ENCODE measurements at regions not wholly inside any gene's neighbourhood (a gene's known extent, or its start where the extent isn't known, plus 50 kb on each side); places are given as distances from the start of the nearest gene placed in this dataset.
"Not testable (repeated sequence)": the region's sequence is repeated elsewhere in the genome, so short reads cannot be mapped to it uniquely, and the experiment has no call there.

- DNase-seq, result no peak
- H3K79me2 ChIP-seq (ENCODE audit: insufficient read depth), result no peaks in the 10 kb centered on the region
- 14 to 15% methylated on average over 4 of the region's 4 CpGs for WGBS, 2 experiments (ENCODE audit: low coverage in 1 of 2, low lambda C conversion rate in 2 of 2, missing lambda C conversion rate in 2 of 2)
- no peak overlapping the region for H3K4me3 ChIP-seq
- H3K27ac ChIP-seq, result no peak overlapping the region
- H3K9me3 ChIP-seq (ENCODE audit: low read depth), result no peaks in the 10 kb centered on the region
- H3K36me3 ChIP-seq (ENCODE audit: low read depth), result no peaks in the 10 kb centered on the region
- in situ Hi-C loops (cut with MboI), result no loop called here
- no peaks in the 10 kb centered on the region for H4K20me1 ChIP-seq (ENCODE audit: insufficient read depth)
- H3F3A ChIP-seq (ENCODE audit: insufficient read depth), result no peaks in the 10 kb centered on the region
- no peaks in the 10 kb centered on the region for H3K4me1 ChIP-seq (ENCODE audit: insufficient read depth)
- no peak overlapping the region for H2AFZ ChIP-seq
- TF ChIP-seq EZH2 (IDR thresholded peaks at IDR 0.05; ENCODE audit: insufficient read depth, poor library complexity, severe bottlenecking) (no peak), EZH2phosphoT487 (IDR thresholded peaks at IDR 0.05; ENCODE audit: insufficient read depth, low read depth) (no peak)
- no peaks in the 10 kb centered on the region; the same call in 1 of the 2 replicates for H3K9me2 ChIP-seq (ENCODE audit: insufficient read depth)
- H3K27me3 ChIP-seq (replicated peaks; ENCODE audit: insufficient read depth), result no peaks in the 10 kb centered on the region
- H3K4me2 ChIP-seq (ENCODE audit: unreplicated experiment), result no peak overlapping the region
- H3K9ac ChIP-seq, result no peak overlapping the region
Measured at GRCh38 chr21:15309022-15309590, 244.3 kb upstream of the NRIP1 start.

DNA sequence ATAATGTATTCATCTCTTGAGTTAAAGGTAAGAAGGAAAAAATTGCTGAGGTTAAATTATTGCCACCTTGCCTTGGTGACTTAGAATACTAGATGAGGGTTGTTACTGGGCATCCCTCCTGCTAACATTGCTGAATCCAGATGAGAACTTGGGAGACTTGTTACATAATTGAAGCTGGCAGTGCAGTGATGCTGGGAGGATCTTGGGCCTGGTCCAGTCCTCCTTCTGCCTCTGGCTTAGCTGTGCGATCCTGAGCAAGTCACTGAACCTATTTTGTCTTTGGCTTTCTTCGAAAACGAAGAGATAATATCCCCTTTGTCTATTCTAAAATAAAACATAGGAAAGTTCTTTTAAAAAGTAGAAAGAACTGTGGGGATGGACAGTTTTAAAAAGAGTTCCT, 244.9 kb upstream of the NRIP1 start:
- no peak overlapping the region for H2AFZ ChIP-seq
- no peak overlapping the region for H3K4me3 ChIP-seq
- peak; percentile 15 for DNase-seq
- H3K4me2 ChIP-seq (ENCODE audit: unreplicated experiment), result no peak overlapping the region
- no peaks in the 10 kb centered on the region for H3K9me3 ChIP-seq (ENCODE audit: low read depth)
- H3F3A ChIP-seq (ENCODE audit: insufficient read depth), result no peaks in the 10 kb centered on the region
- H3K9ac ChIP-seq, result no peak overlapping the region
- in situ Hi-C loops (cut with MboI), result no loop called here
- 13 to 15% methylated on average over 3 of the region's 3 CpGs for WGBS, 2 experiments (ENCODE audit: low coverage in 1 of 2, low lambda C conversion rate in 2 of 2, missing lambda C conversion rate in 2 of 2)
- H3K36me3 ChIP-seq (ENCODE audit: low read depth), result no peaks in the 10 kb centered on the region
- H3K27me3 ChIP-seq (replicated peaks; ENCODE audit: insufficient read depth), result no peaks in the 10 kb centered on the region
- H3K4me1 ChIP-seq (ENCODE audit: insufficient read depth), result no peaks in the 10 kb centered on the region
- no peaks in the 10 kb centered on the region for H3K79me2 ChIP-seq (ENCODE audit: insufficient read depth)
- no peak for TF ChIP-seq EZH2phosphoT487 (IDR thresholded peaks at IDR 0.05; ENCODE audit: insufficient read depth, low read depth)
- TF ChIP-seq EZH2 (IDR thresholded peaks at IDR 0.05; ENCODE audit: insufficient read depth, poor library complexity, severe bottlenecking), result no peak
- no peaks in the 10 kb centered on the region for H4K20me1 ChIP-seq (ENCODE audit: insufficient read depth)
- H3K27ac ChIP-seq, result no peak overlapping the region
- H3K9me2 ChIP-seq (ENCODE audit: insufficient read depth), result no peaks in the 10 kb centered on the region; the same call in 1 of the 2 replicates

- H3K4me1 ChIP-seq (ENCODE audit: insufficient read depth), result no peaks in the 10 kb centered on the region
- no peak overlapping the region for H3K4me2 ChIP-seq (ENCODE audit: unreplicated experiment)
- no peaks in the 10 kb centered on the region for H3K36me3 ChIP-seq (ENCODE audit: low read depth)
- H3K79me2 ChIP-seq (ENCODE audit: insufficient read depth), result no peaks in the 10 kb centered on the region
- no peak overlapping the region for H3K27ac ChIP-seq
- no peak overlapping the region for H3K4me3 ChIP-seq
- TF ChIP-seq EZH2phosphoT487 (IDR thresholded peaks at IDR 0.05; ENCODE audit: insufficient read depth, low read depth) (no peak), EZH2 (IDR thresholded peaks at IDR 0.05; ENCODE audit: insufficient read depth, poor library complexity, severe bottlenecking) (no peak)
- no peak overlapping the region for H3K9ac ChIP-seq
- H4K20me1 ChIP-seq (ENCODE audit: insufficient read depth), result no peaks in the 10 kb centered on the region
- H3K9me2 ChIP-seq (ENCODE audit: insufficient read depth), result no peaks in the 10 kb centered on the region
- H3K9me3 ChIP-seq (ENCODE audit: low read depth), result no peaks in the 10 kb centered on the region
- H3K27me3 ChIP-seq (replicated peaks; ENCODE audit: insufficient read depth), result no peaks in the 10 kb centered on the region
- H3F3A ChIP-seq (ENCODE audit: insufficient read depth), result no peaks in the 10 kb centered on the region
- in situ Hi-C loops (cut with MboI), result no loop called here
- DNase-seq, result no peak
- no peak overlapping the region for H2AFZ ChIP-seq
Measured at GRCh38 chr21:15311510-15311909, 246.7 kb upstream of the NRIP1 start.

GRCh38 chr21:15317034-15317433, 252.2 kb upstream of the NRIP1 start:
- H2AFZ ChIP-seq; H3K9ac ChIP-seq; H4K20me1 ChIP-seq (ENCODE audit: insufficient read depth); H3K9me3 ChIP-seq (ENCODE audit: low read depth); DNase-seq; H3K36me3 ChIP-seq (ENCODE audit: low read depth); H3K9me2 ChIP-seq (ENCODE audit: insufficient read depth); H3K79me2 ChIP-seq (ENCODE audit: insufficient read depth); H3K4me1 ChIP-seq (ENCODE audit: insufficient read depth); H3K27me3 ChIP-seq (replicated peaks; ENCODE audit: insufficient read depth); in situ Hi-C loops (cut with MboI); H3K4me2 ChIP-seq (ENCODE audit: unreplicated experiment); H3F3A ChIP-seq (ENCODE audit: insufficient read depth); H3K4me3 ChIP-seq; H3K27ac ChIP-seq: not testable (repeated sequence)
- 46 to 54% methylated on average over 4 of the region's 4 CpGs for WGBS, 2 experiments (ENCODE audit: low coverage in 1 of 2, low lambda C conversion rate in 2 of 2, missing lambda C conversion rate in 2 of 2)

GRCh38 chr21:15319727-15320126, 254.9 kb upstream of the NRIP1 start:
- Histone ChIP-seq H3K79me2 (ENCODE audit: insufficient read depth) (no peaks in the 10 kb centered on the region), H3K4me2 (ENCODE audit: unreplicated experiment) (no peak overlapping the region), H2AFZ (no peak overlapping the region), H3K9me2 (ENCODE audit: insufficient read depth) (no peaks in the 10 kb centered on the region), H4K20me1 (ENCODE audit: insufficient read depth) (no peaks in the 10 kb centered on the region), H3K9me3 (ENCODE audit: low read depth) (no peaks in the 10 kb centered on the region), H3K27ac (no peak overlapping the region), H3K4me3 (no peak overlapping the region), H3K27me3 (replicated peaks; ENCODE audit: insufficient read depth) (no peaks in the 10 kb centered on the region), H3K4me1 (ENCODE audit: insufficient read depth) (no peaks in the 10 kb centered on the region), H3K9ac (no peak overlapping the region), H3K36me3 (ENCODE audit: low read depth) (no peaks in the 10 kb centered on the region), H3F3A (ENCODE audit: insufficient read depth) (no peaks in the 10 kb centered on the region)
- in situ Hi-C loops (cut with MboI), result no loop called here
- WGBS, 2 experiments (ENCODE audit: low coverage in 1 of 2, low lambda C conversion rate in 2 of 2, missing lambda C conversion rate in 2 of 2), result 90% methylated on average over 7 of the region's 7 CpGs
- TF ChIP-seq EZH2phosphoT487 (IDR thresholded peaks at IDR 0.05; ENCODE audit: insufficient read depth, low read depth), result no peak
- TF ChIP-seq EZH2 (IDR thresholded peaks at IDR 0.05; ENCODE audit: insufficient read depth, poor library complexity, severe bottlenecking), result no peak
- no peak for DNase-seq
